A549 (cell line): ENCODE measurements at regions not wholly inside any gene's neighbourhood (a gene's known extent, or its start where the extent isn't known, plus 50 kb on each side); places are given as distances from the start of the nearest gene placed in this dataset.

Source experiments
- ATAC-seq, 2 experiments: fragments of 200-7000 bp in 1 of 2; fragments of >200 bp in 1 of 2; cut with Nextera tagmentation in 1 of 2; cut with Tn5 transposase in 1 of 2; 3 replicates each; pipeline versions ENCODE4 v1.8.0 to v1.9.1; 2018 to 2020; ENCODE audit warnings: mild to moderate bottlenecking in 1 of 2, moderate library complexity in 1 of 2
- CTCF ChIA-PET: fragments of 300-600 bp; sonication (Branson Sonifier 250); formaldehyde crosslinking; extraction: SDS; loops from one replicate; lab custom pipeline; 2021; ENCODE audit warnings: antibody characterized with exemption, inconsistent platforms; lab: Yijun Ruan, JAX
- POLR2A ChIA-PET: fragments of 350-600 bp; formaldehyde crosslinking; extraction: SDS; loops from one replicate; lab custom pipeline; 2021; ENCODE audit warnings: antibody characterized with exemption, inconsistent platforms; lab: Yijun Ruan, JAX
- DNase-seq, 2 experiments: peaks; one replicate each; pipeline versions ENCODE4 v3.0.0 to v3.0.0-alpha.2; 2011 to 2016; ENCODE audit warnings: low read depth in 1 of 2, low spot score in 1 of 2
- FAIRE-seq: peaks from 2 replicates; lab custom pipeline; 2011; peaks lifted over from hg19 to GRCh38; lab: Jason Lieb, UNC
- H3K27ac ChIP-seq, 2 experiments: fragments of >200 bp; sonication (Bioruptor Twin); formaldehyde crosslinking; 3 replicates each; pipeline ENCODE4 v1.5.1; 2016 to 2017
- H3K4me1 ChIP-seq: fragments of >200 bp; sonication (Bioruptor Twin); formaldehyde crosslinking; 3 replicates; pipeline ENCODE4 v1.6.1; 2016
- H3K4me2 ChIP-seq: fragments of >200 bp; sonication (Bioruptor Twin); formaldehyde crosslinking; 3 replicates; pipeline ENCODE4 v1.6.1; 2016
- H3K4me3 ChIP-seq: fragments of >200 bp; sonication (Bioruptor Twin); formaldehyde crosslinking; 3 replicates; pipeline ENCODE4 v1.5.1; 2016
- H3K9me3 ChIP-seq: fragments of >200 bp; sonication (Bioruptor Twin); formaldehyde crosslinking; 3 replicates; pipeline ENCODE4 v1.6.1; 2016
- CBX2 ChIP-seq: fragments of 200-600 bp; sonication (generic); IDR thresholded peaks from 2 replicates; pipeline ENCODE4 v1.6.1; 2016; ENCODE audit warnings: low read depth, mild to moderate bottlenecking, borderline replicate concordance
- CEBPB ChIP-seq, 2 experiments: fragments of >200 bp in 1 of 2; sonication (Bioruptor Twin) in 1 of 2; formaldehyde crosslinking in 1 of 2; IDR thresholded peaks; 2 replicates each; pipeline ENCODE4 v1.6.1; 2012 to 2016
- CHD2 ChIP-seq: fragments of 150-350 bp; IDR thresholded peaks from 2 replicates; pipeline ENCODE4 v1.6.1; 2014; ENCODE audit warnings: low read length; ENCODE audit not compliant: partially characterized antibody
- EHMT2 ChIP-seq: fragments of 200-600 bp; sonication (generic); IDR thresholded peaks from 2 replicates; pipeline ENCODE4 v1.6.1; 2016; ENCODE audit warnings: antibody characterized with exemption, low read depth, mild to moderate bottlenecking, moderate library complexity
- HEYL ChIP-seq: fragments of 250-450 bp; sonication (Bioruptor Pico); IDR thresholded peaks from 2 replicates; pipeline ENCODE4 v1.8.0; 2021; ENCODE audit warnings: mild to moderate bottlenecking, moderate library complexity
- HOXB5 ChIP-seq: fragments of 250-450 bp; sonication (Bioruptor Pico); IDR thresholded peaks from 2 replicates; pipeline ENCODE4 v1.5.0; 2020; ENCODE audit warnings: mild to moderate bottlenecking, moderate library complexity
- MAZ ChIP-seq: fragments of 150-350 bp; IDR thresholded peaks from 2 replicates; pipeline ENCODE4 v1.6.1; 2014; ENCODE audit warnings: antibody characterized with exemption, low read depth, low read length, borderline replicate concordance
- NR3C1 ChIP-seq: fragments of >200 bp; sonication (Bioruptor Twin); formaldehyde crosslinking; IDR thresholded peaks from 3 replicates; pipeline ENCODE4 v1.6.1; 2017
- POLR2A ChIP-seq: IDR thresholded peaks from 2 replicates; pipeline ENCODE4 v1.6.1; 2012; ENCODE audit warnings: mild to moderate bottlenecking, low read length
- RAD21 ChIP-seq, 2 experiments: fragments of >200 bp in 1 of 2; sonication (Bioruptor Twin) in 1 of 2; formaldehyde crosslinking in 1 of 2; IDR thresholded peaks in 1 of 2; conservative IDR thresholded peaks in 1 of 2; 2 replicates in 1 of 2; 3 replicates in 1 of 2; pipeline ENCODE4 v1.6.1; 2012 to 2018; ENCODE audit warnings: inconsistent platforms in 1 of 2
- RNF2 ChIP-seq: fragments of 200-600 bp; sonication (generic); IDR thresholded peaks from 2 replicates; pipeline ENCODE4 v1.6.1; 2016; ENCODE audit warnings: low read depth, mild to moderate bottlenecking, antibody characterized with exemption, moderate library complexity, borderline replicate concordance
- SREBF2 ChIP-seq: fragments of 450-650 bp; IDR thresholded peaks from 2 replicates; pipeline ENCODE4 v1.6.1; 2014; ENCODE audit warnings: mild to moderate bottlenecking, moderate library complexity
- TFCP2L1 ChIP-seq: fragments of 250-450 bp; sonication (Bioruptor Pico); IDR thresholded peaks from 2 replicates; pipeline ENCODE4 v1.5.0; 2021; ENCODE audit warnings: mild to moderate bottlenecking
- TP53 ChIP-seq: fragments of 250-450 bp; sonication (Bioruptor Pico); IDR thresholded peaks from 2 replicates; pipeline ENCODE4 v1.5.0; 2021; ENCODE audit warnings: mild to moderate bottlenecking, moderate library complexity
- ZNF302 ChIP-seq: fragments of 250-450 bp; sonication (Bioruptor Pico); IDR thresholded peaks from 2 replicates; pipeline ENCODE4 v1.9.0; 2021; ENCODE audit warnings: inconsistent platforms, mild to moderate bottlenecking, moderate library complexity
- WGBS: methylation state at CpG from one replicate; pipeline ENCODE4 v1.1.6; 2017; ENCODE audit errors: missing lambda C conversion rate; 5-methylcytosine and 5-hydroxymethylcytosine counted together
- TF ChIP-seq, protein P1 (sequence below): fragments of >200 bp; sonication (Bioruptor Twin); formaldehyde crosslinking; IDR thresholded peaks from 3 replicates; pipeline ENCODE4 v1.6.1; 2016
- TF ChIP-seq, protein P2 (sequence below): IDR thresholded peaks from 2 replicates; pipeline ENCODE4 v1.6.1; 2012
- TF ChIP-seq, protein P3 (sequence below): IDR thresholded peaks from 2 replicates; pipeline ENCODE4 v1.6.1; 2012; ENCODE audit warnings: low read depth, borderline replicate concordance
- TF ChIP-seq, protein P4 (sequence below): fragments of >200 bp; sonication (Bioruptor Twin); formaldehyde crosslinking; IDR thresholded peaks from 3 replicates; pipeline ENCODE4 v1.5.1; 2016
- TF ChIP-seq, protein P5 (sequence below): fragments of >200 bp; sonication (Bioruptor Twin); formaldehyde crosslinking; IDR thresholded peaks from 2 replicates; pipeline ENCODE4 v1.6.1; 2016

DNA sequence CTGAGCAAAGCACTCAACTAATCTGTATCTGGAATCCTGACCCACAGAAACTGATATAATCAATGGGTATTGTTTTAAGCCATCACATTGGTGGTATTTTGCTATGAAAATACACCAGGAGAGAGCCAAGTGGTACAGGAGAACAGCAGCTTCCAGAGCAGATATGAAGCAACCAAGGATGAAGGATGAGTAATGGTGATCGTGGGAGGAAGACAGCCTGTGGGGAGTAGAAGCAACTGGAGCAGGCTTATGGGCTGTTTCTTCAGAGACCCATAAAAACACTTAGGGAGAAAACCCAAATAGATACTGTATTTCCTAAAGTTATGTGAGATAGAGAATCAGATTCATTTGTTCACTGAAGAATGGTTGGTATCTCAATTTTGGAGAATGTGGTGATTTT lies 330.8 kb downstream of the NUP35 start:
- Histone ChIP-seq H3K4me1 (no peaks in the 10 kb centered on the region), H3K4me3 (no peak overlapping the region), H3K4me2 (no peak overlapping the region), H3K27ac (no peak overlapping the region), H3K9me3 (no peaks in the 10 kb centered on the region)
- DNase-seq (no peak), FAIRE-seq (no peak), ATAC-seq (no peak)
- POLR2A ChIA-PET = no interaction called here
- 21% methylated on average over 1 of the region's 1 CpG for WGBS
- TF ChIP-seq, protein P1, sequence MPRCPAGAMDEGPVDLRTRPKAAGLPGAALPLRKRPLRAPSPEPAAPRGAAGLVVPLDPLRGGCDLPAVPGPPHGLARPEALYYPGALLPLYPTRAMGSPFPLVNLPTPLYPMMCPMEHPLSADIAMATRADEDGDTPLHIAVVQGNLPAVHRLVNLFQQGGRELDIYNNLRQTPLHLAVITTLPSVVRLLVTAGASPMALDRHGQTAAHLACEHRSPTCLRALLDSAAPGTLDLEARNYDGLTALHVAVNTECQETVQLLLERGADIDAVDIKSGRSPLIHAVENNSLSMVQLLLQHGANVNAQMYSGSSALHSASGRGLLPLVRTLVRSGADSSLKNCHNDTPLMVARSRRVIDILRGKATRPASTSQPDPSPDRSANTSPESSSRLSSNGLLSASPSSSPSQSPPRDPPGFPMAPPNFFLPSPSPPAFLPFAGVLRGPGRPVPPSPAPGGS = no peak
- TF ChIP-seq ZNF302 (CRISPR knock-in tag) (no peak), CEBPB (IDR thresholded peaks at IDR 0.05) (no peak), RAD21 (conservative IDR thresholded peaks at IDR 0.05 in 1 of 2, IDR thresholded peaks at IDR 0.05 in 1 of 2) (no peak), SREBF2 (no peak), CBX2 (no peak), HEYL (CRISPR knock-in tag) (no peak), NR3C1 (no peak)
- TF ChIP-seq, protein P2, sequence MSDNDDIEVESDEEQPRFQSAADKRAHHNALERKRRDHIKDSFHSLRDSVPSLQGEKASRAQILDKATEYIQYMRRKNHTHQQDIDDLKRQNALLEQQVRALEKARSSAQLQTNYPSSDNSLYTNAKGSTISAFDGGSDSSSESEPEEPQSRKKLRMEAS = no peak
- TF ChIP-seq, protein P3, sequence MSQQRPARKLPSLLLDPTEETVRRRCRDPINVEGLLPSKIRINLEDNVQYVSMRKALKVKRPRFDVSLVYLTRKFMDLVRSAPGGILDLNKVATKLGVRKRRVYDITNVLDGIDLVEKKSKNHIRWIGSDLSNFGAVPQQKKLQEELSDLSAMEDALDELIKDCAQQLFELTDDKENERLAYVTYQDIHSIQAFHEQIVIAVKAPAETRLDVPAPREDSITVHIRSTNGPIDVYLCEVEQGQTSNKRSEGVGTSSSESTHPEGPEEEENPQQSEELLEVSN = no peak
- TF ChIP-seq, protein P4, sequence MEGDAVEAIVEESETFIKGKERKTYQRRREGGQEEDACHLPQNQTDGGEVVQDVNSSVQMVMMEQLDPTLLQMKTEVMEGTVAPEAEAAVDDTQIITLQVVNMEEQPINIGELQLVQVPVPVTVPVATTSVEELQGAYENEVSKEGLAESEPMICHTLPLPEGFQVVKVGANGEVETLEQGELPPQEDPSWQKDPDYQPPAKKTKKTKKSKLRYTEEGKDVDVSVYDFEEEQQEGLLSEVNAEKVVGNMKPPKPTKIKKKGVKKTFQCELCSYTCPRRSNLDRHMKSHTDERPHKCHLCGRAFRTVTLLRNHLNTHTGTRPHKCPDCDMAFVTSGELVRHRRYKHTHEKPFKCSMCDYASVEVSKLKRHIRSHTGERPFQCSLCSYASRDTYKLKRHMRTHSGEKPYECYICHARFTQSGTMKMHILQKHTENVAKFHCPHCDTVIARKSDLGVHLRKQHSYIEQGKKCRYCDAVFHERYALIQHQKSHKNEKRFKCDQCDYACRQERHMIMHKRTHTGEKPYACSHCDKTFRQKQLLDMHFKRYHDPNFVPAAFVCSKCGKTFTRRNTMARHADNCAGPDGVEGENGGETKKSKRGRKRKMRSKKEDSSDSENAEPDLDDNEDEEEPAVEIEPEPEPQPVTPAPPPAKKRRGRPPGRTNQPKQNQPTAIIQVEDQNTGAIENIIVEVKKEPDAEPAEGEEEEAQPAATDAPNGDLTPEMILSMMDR = no peak
- CTCF ChIA-PET = no interaction called here

DNA sequence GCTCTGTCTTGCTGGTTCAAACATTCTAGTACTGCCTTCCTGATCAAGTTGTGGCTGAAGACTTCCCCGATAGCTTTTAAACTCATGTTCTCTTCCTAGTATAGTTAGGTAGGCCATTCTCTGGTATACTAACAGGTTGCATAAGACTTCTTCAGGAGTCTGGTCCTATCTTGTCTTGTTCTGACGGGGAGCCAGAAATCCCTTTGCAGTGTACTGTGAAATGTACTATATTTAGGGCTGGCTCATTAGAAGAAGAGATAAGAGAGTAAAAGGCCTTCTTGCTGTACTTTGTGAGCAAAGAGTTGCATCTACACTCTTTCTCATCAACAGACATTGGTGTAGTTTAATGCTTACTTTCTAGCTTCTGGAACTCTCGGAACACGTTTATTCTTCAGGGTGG lies 331.9 kb downstream of the NUP35 start:
- ChIA-PET CTCF (interaction anchor here (0.9 kb wide), 1 partner anchor 207 kb away, joined by 3 read pairs; no protein-coding TSS in a partner anchor), POLR2A (no interaction called here)
- WGBS = 58% methylated on average over 4 of the region's 4 CpGs
- FAIRE-seq = no peak
- no peak overlapping the region for H3K27ac ChIP-seq
- TF ChIP-seq RNF2 (no peak), MAZ (no peak), TFCP2L1 (CRISPR knock-in tag) (no peak), CHD2 (no peak), EHMT2 (no peak), SREBF2 (no peak)
- TF ChIP-seq, protein P1 = no peak
- TF ChIP-seq, protein P5, sequence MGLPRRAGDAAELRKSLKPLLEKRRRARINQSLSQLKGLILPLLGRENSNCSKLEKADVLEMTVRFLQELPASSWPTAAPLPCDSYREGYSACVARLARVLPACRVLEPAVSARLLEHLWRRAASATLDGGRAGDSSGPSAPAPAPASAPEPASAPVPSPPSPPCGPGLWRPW = no peak
- TF ChIP-seq, all 56 proteins: peak for 0
- Histone ChIP-seq H3K4me3 (no peak overlapping the region), H3K4me1 (no peaks in the 10 kb centered on the region), H3K9me3 (no peaks in the 10 kb centered on the region), H3K4me2 (no peak overlapping the region)
- DNase-seq (no peak), ATAC-seq (no peak)

DNA sequence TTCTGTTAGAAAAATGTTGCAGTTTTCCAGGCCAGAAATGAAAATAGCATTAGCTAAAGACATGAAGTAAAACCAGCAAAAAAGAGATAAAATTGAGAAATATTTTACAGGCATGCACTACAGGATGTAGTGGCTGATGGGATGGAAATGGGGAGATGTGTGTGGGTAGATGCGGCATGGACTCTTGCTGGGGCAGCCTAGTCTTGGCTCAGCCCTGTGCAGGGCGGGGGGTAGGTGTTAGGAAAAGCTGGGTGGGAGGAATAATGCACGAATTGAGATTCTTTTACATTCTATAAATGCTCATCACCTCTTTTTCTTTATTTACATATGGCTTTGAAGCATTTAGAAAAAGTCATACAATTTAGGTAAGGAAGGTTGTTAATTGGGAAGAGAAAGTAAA lies 334.2 kb downstream of the NUP35 start:
- Histone ChIP-seq H3K27ac (no peak overlapping the region), H3K4me1 (no peaks in the 10 kb centered on the region), H3K4me2 (no peak overlapping the region), H3K9me3 (no peaks in the 10 kb centered on the region), H3K4me3 (no peak overlapping the region)
- no peak for ATAC-seq
- 35% methylated on average over 3 of the region's 3 CpGs for WGBS
- DNase-seq = no peak
- FAIRE-seq = no peak
- TF ChIP-seq ZNF302 (CRISPR knock-in tag) (no peak), HOXB5 (no peak), TP53 (CRISPR knock-in tag) (no peak), CEBPB (IDR thresholded peaks at IDR 0.05) (no peak), POLR2A (no peak)
- TF ChIP-seq, protein P3 = no peak
- TF ChIP-seq, protein P2 = no peak
- TF ChIP-seq, protein P5 = no peak
- POLR2A ChIA-PET = no interaction called here
- CTCF ChIA-PET = interaction anchor here (1.5 kb wide), 1 partner anchor 24 kb away, joined by 3 read pairs; no protein-coding TSS in a partner anchor
